HG03039 (cell line): ENCODE measurements at regions not wholly inside any gene's neighbourhood (a gene's known extent, or its start where the extent isn't known, plus 50 kb on each side); places are given as distances from the start of the nearest gene placed in this dataset.

Source experiments
- ATAC-seq: cut with Tn5 transposase; IDR thresholded peaks from one replicate; pipeline ENCODE4 v1.9.1; 2021; ENCODE audit warnings: mild to moderate bottlenecking, moderate library complexity; ENCODE audit not compliant: unreplicated experiment

DNA sequence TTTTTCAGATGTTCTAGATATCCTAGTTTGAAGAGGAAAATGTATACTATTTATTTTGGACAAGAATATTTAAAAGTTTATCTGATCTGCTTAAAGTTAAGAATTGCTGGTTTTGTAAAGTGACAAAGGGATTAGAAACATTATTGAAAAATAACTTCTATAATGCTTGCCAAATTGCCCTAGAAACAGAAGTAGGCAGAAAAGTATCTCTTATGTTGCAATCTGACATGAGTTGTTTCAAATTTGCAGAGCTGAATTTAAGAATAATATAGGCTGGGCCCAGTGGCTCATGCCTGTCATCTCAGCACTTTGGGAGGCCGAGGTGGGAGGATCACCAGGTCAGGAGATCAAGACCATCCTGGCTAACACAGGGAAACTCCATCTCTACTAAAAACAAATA lies 777.1 kb downstream of the LIG4 start:
- ATAC-seq, result no peak

DNA sequence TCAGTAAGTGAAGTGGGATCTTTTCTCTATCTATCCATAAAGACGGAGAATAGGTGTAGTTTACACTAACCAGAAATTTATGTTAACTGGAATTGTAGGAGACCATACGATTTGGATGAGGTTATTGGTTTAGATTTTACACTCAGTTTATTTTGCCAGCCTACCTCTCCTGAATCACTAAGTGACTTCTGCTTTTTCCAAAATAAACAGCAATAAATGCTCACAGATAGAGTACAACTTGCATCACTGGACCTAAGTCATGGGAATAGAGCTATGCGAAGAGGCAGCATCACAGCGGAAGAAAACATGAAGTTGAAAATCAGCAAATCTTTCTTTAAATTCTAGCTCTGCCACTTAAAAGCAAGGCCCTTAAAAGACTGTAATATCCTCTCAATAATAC lies 781.0 kb downstream of the LIG4 start:
- ATAC-seq, result no peak

DNA sequence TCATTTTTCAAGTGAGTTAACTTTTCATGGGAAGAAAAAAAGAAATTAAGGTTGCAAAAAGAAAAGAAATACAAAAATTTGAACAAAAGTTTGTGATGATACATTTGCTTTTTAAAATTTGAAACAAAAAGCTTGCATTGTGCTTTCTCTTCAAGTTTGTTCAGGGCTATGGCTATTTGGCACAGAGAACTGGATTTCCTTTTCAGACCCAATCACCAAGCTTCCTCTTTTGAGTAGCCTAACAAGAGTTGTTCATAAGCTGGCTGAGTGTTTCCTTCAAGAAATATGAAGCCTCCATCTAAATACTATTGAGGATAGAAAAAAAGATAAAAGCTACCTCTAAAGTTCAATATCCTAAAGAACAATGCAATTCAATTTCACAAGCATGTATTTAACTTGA lies 787.8 kb downstream of the LIG4 start:
- no peak for ATAC-seq

DNA sequence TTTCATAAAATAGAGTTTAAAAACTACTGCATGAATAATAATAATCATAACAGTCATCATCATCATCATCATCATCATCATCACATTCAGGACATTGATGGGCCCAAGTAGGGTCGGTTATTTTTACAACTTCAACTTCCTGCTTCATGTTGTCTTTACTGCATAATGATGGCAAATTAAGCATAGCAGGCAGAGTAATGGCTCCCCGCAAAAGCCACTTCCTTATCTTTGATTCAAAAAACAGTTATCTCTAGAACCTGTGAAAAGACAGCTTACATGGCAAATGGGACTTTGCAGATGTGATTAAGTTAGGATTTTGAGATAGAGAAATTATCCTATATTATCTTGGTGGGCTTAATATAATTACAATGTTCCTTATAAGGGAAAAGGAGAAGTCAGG lies 792.9 kb downstream of the LIG4 start:
- no peak for ATAC-seq

DNA sequence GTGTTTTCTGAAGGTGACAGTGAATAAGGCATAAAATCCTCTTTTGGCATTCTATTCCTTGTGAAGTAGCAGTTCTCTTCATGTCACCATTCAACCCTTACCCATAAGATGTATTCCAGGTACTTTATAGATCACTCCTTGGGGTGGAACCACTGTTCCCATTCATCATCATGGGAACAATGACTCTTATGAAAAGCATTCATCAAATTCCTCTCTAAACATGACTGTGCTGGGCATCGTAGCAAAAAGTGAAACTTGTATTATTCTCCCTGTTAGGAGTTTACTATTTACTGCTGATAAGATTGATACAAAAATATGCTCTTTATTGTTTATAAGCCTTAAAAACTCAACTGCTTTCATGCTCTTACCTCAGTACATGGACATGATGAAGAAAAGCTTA lies 793.4 kb downstream of the LIG4 start:
- ATAC-seq, result no peak

DNA sequence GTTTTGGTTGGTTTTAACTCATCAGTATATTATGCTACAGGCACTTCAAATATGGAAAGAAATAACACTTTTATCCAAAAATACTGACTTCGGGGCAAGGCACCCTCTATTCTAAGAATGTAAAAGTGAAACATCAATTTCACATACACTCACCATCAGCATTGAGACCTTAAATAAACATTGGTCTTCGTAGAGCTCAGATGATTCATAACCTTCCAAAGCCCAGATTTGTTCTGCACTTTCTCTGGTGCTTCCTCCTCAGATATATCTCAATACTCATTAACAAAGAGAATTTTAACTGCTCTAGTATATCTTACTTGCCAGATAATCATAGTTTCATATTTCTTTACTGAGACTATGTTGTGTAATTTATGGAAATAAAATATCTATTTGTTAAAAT lies 794.3 kb downstream of the LIG4 start:
- ATAC-seq, result no peak

DNA sequence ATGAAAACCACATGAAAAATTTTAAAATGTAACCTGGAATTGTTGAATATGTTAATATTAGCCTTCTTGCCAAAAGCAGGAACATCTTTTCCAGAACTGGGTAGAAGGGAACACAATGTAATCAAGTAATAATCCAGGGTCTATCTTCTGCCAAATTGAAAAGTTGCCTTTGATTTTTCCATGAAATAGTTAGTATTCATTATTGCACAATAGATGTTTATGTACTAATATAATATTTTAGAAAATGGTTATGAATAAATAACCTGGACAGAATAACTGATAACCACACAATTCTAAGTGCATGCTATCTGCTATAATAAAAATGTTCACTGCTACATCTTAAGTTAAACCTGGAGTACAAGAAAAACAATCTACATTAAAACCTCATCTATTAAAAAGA lies 802.3 kb downstream of the LIG4 start:
- ATAC-seq, result no peak

DNA sequence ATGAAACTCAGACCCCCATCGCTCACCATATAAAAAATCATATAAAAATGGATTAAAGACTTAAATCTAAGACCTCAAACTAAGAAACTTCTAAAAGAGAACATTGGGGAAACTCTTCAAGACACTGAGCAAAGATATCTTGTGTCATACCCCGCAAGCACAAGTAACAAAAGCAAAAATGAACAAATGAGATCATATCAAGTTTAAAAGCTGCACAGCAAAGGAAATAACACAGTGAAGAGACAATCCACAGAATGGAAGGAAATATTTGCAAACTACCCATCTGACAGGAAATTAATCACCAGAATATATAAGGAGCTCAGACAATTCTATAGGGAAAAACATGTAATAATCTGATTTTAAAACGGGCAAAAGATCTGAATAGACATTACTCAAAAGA lies 808.3 kb downstream of the LIG4 start:
- ATAC-seq, result no peak

DNA sequence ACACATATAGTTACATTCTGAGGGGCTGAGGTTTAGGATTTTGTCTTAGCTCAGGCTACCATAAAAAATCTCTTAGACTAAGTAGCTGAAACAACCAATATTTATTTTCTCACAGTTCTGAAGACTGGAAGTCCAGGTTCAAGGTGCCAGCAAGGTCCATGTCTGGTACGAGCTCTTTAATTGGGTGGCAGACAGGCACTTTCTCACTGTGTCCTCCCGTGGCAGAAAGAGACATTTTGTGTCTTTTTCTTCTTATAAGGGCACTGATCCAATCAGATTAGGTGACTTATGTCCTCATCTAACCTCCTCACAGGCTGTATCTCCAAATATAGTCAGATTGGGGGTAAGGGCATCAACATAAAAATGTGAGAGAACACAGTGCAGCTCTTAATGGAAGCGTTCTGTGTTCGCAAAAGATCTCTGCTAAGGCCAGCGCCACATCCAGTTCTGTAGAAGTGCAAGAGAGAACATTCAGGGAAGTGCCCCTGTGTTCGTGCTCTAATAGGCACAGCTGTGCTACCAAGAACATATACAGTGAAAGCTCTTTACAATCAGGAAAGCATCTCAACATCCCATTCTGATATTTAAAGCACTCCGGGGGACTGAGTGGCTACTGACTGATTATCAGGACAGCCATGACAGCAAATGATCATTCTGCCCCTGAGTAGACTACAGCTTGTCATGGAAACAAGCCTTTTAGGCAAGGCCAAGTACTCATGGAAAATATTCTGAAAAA lies 819.2 kb downstream of the LIG4 start:
- ATAC-seq, result no peak

DNA sequence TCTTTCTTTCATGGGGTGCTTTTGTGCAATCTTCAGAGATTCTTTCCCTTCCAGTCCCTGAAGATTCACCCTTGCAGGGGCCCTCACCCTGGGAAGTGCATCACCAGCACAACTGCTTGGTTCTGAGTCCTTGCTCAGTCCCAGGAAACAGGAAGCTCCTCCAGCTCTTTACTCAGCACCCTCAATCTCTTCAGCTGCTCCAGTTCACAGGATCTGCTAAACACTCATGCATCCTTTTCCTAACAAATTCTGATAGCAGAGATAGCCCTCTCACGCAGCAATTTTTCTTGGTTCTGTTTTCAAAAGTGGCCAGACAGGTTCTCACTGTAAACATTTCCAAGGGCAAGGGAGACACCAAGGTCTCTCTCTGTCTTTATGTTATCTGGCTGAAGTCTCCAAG lies 823.1 kb downstream of the LIG4 start:
- no peak for ATAC-seq

DNA sequence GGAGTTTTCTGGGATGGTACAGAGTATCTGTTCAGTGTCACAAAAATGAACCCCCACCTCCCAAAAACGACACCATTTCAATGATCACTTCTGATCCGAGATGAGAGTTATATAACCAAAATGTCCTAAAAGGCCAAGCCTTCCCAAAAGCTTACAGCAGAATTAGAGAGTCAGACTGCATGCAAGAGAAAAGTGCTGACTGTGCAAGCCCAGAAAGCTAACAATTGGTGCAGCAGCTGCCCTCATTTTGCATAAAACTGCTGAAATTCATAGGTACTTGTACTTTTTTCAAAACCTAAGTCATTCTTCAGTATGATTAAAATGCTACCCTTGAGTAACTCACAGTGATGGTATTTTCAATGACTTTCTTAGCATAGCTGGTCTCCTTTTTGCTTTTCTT lies 819.6 kb upstream of the ARGLU1 start:
- ATAC-seq, result no peak

DNA sequence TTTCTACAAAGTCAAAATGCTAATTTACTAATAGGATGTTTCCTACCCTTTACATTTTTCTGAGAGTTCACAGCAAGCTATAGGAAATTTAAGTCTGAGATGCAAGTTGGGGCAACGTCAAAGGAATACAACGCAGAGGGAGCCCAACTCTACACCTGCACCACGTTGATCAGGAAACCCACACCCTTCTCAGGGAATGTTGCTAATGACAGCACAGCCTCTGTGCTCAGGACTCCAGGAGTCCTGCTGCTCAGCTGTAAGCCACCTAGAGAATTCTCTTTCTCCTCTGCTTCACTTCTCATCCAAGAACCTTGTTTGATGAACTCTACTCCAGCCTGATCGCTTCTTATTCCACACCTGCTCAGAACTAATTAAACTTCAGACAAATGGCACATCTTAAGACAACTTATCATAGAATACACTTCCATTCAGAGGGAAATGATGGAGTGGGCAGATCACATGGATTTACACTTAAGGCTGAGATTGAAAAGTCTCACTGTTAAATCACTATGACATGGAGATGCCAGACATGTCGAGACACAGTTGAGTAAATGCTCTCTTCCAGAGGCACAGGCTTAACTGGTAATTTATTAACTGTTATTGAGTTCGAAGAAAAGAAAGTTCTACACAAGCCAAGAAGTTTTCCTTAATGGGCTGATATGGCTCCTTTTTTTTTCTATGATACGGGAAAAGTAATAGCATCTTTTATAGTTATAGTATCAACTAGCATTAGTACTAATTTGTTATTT lies 811.6 kb upstream of the ARGLU1 start:
- no peak for ATAC-seq

DNA sequence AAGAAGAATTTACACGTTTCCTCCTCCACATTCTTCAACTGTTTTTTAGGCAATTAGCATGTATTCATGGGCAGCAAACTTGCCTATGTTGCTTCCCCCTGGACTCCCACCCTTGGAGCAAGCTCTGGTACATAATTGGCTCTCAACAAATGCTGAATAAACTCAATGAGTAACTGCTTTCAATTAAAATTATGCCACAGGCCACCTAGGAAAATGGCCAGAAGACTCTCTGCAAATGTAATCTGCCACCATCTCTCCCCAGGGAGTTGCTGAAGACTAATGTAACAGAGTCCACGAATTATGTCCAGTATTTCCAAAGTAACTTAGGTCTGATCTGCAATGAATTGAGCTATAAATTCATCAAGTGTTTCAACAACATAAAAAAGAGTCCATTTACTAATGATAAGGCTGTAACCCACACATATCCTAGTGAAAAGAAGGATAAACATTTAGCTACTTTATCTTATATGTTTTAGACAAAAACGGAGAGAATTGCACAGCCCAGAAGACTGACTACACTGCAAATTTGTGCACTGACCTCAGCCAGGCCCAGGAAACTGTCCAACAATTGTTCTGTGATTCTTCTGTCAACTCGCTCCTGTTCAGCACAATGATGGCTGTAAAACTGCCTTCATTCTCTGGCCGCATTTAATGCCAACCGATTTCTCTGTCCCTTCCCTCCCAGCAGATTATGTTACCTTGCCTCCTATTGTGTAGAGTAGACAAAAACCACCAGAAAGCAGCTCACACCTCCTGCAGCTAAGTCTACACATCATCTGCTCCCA lies 808.6 kb upstream of the ARGLU1 start:
- no peak for ATAC-seq

DNA sequence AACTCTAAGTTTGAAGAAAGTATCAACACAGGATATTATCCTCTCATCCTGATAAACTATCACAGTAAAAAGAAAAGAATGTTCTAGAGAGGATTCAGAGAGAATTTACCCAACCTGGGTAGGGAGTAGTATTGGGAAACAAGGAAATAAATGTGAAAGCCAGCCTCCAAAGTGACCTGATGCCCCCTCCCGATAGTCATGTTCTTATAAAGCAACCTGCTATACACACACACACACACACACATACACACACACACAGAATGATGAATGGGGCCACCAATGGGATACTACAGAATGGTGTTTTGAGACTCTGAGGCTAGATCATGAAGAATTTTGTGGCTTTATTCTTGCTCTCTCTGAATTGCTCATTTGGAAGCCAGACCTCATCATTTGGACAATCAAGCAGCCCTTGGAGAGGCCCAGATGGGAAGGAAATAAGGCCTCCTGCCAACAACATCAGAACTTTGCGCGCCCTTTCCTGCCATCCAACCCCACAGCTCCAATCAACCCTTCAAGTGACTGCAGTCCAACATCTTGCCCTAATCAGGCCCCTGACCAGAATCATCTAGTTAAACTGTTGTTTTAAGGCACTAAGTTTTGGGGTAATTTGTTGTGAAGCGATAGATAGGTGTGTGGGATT lies 807.9 kb upstream of the ARGLU1 start:
- no peak for ATAC-seq

DNA sequence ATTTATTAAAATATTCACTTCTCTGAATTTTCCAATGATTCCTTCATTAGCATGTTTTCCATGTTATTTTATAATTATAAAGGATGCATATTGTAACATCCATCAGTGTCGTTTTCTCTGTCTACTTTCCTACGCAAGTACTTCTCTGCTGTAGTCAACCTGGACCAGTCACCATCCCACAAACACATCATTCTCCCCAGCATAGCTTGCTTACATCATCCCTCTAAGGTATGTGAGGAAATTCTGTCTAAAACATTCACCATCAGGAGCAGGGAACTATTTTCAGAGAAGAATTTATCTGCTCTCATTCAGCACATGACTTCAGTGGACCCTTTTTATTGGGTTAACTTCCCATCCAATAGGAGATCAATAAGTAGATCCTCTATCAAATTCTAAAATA lies 806.1 kb upstream of the ARGLU1 start:
- no peak for ATAC-seq

DNA sequence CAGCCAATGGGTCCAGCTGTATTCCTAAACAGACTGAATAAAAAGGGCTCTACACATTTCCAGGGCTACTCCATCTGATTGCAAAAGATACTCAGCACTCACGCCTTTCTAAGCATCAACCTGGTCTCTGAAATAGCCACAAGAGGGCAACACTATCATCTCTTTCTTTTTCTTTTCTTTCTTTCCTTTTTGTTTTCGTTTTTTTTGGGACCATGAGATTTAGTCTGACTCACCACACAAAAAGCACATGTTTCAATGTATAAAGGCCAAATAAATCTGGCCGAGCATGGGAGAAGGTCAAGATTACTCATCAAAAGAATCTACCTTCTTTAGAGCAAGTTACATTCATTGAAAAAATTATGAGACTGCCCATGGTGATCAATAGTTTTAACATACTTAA lies 805.6 kb upstream of the ARGLU1 start:
- ATAC-seq, result no peak

DNA sequence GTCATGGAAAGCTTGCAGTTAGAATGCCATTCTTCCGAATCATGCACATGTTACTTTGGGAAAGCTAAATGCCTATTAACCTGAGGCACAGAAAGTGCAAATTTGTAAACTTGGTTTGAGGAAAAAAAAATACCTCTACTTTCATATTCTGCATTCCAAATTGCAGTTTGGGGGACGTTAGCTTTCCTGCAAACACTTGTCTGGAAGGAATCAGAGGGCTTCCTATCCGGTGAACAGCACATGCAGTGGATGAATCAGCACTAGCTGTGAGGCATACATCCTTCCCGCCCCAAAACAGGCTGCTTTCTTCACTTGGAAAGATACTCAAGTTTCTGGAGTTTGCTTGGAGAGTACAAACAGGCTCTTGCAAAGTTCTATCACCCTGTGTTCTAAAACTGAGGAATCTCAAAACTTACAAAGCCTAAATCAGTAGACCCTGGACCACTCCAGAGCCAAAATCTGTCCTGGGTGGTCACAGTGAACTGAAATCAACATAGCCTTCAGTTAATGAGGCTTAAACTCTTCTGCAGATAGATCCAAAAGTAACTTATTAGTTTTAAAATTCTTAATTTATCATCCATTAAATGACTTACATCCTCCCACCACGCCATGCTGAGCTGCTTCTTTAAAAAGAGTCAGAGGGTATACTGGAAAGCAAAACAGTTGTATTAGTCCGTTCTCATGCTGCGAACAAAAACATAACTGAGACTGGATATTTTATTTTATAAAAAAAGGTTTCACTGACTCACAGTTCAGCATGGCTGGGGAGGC lies 802.3 kb upstream of the ARGLU1 start:
- ATAC-seq, result no peak

DNA sequence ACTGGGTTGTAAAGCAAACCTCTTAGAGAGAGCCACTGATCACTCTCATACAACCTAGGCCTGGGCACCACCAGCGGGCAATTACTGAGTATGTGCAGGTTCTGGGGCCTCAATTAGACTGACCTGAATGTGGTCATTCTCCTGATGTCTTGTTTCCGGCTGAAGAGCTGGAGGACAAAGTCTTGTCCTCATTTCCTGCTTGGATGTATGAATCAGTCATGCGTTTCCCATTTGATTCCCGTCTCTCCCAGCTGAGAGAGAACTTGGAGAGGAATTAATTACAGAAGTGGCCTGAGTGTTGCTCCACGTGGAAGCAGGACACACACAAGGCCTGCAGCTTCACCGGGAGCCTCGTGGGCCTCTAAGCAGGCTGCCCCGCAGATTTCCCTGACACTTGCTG lies 799.3 kb upstream of the ARGLU1 start:
- ATAC-seq, result no peak

DNA sequence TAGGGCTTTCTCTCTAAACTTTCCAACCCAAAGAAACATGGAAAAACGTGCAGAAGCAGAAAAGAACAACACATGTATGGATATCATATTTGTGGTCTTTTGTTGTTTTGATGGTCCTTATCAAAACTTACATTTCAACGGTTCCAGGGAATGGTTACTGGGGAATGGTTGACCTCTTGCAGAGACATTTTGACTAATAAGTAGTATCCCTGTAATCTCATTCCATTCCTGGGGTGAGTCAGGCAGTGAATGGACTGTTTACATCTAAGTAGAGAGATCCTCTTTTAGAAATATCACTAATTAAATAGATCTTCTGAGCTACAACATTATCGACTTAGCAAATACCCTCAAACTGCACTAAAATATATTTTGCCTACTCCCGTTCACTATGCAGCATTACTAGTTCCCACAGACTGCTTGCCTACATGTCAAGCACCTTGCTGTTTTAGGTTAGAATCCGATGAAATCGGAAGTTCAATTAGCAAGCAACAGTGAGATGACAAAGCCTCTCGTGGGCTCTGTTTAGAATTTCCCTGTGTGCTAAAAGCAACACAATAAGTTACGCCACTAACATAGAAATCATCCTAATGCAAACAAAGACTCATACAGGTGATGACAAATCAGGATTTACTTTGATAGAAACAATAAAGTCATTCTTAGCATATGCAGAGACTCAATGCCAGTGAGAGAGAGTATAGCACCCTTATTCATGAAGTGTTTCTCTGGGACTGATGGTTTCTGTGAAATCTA lies 797.7 kb upstream of the ARGLU1 start:
- no peak for ATAC-seq

DNA sequence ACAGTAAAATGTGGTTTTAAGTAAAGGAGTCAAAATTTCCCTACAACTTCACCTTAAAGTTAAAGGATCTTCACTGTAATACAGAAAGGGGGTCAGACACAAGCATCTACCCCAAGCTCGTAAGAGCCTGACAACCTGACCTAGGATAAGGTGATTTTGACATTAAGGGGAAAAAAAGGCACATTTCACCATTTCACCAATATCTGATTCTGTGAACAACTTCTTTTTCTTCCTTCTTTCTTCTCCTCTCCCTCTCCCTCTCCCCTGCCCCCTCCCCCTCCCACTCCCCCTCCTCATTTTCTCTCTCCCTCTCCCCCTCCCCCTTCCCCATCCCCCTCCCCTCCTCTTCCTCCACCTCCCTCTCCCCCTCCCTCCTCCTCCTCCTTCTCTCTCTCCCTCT lies 796.7 kb upstream of the ARGLU1 start:
- ATAC-seq, result no peak
